PC-9 (cell line): ENCODE measurements at regions not wholly inside any gene's neighbourhood (a gene's known extent, or its start where the extent isn't known, plus 50 kb on each side); places are given as distances from the start of the nearest gene placed in this dataset.

Experiments used
- CTCF ChIP-seq: fragments of 200-600 bp; sonication (generic); conservative IDR thresholded peaks from 2 replicates; pipeline ENCODE4 v1.6.1; 2017; ENCODE audit warnings: mixed run types, antibody characterized with exemption, mild to moderate bottlenecking, moderate library complexity
- EZH2 ChIP-seq: fragments of 200-600 bp; sonication (generic); IDR thresholded peaks from 2 replicates; pipeline ENCODE4 v1.8.0; 2017; ENCODE audit warnings: antibody characterized with exemption, low read depth

- TF ChIP-seq CTCF (no peak), EZH2 (no peak)
Measured at GRCh38 chr3:163817015-163817414, 1261.3 kb downstream of the SI start.
